D721Med (cell line): ENCODE measurements at regions not wholly inside any gene's neighbourhood (a gene's known extent, or its start where the extent isn't known, plus 50 kb on each side); places are given as distances from the start of the nearest gene placed in this dataset.
A peak's percentile ranks its signal among the peaks of the same experiment; 100 is the strongest.

Experiments
- DNase-seq: peaks from one replicate; pipeline ENCODE4 v3.0.0; 2011; ENCODE audit warnings: low spot score; ENCODE audit not compliant: insufficient read length
- FAIRE-seq: peaks from 2 replicates; lab custom pipeline; 2011; peaks lifted over from hg19 to GRCh38; lab: Jason Lieb, UNC
- TF ChIP-seq, protein P1 (sequence below): IDR thresholded peaks from 2 replicates; pipeline ENCODE4 v1.5.1; 2012; ENCODE audit warnings: mild to moderate bottlenecking, control low read depth; ENCODE audit not compliant: insufficient read depth; ENCODE audit errors: missing control alignments

- FAIRE-seq, result no peak
- DNase-seq, result no peak
- TF ChIP-seq, protein P1, sequence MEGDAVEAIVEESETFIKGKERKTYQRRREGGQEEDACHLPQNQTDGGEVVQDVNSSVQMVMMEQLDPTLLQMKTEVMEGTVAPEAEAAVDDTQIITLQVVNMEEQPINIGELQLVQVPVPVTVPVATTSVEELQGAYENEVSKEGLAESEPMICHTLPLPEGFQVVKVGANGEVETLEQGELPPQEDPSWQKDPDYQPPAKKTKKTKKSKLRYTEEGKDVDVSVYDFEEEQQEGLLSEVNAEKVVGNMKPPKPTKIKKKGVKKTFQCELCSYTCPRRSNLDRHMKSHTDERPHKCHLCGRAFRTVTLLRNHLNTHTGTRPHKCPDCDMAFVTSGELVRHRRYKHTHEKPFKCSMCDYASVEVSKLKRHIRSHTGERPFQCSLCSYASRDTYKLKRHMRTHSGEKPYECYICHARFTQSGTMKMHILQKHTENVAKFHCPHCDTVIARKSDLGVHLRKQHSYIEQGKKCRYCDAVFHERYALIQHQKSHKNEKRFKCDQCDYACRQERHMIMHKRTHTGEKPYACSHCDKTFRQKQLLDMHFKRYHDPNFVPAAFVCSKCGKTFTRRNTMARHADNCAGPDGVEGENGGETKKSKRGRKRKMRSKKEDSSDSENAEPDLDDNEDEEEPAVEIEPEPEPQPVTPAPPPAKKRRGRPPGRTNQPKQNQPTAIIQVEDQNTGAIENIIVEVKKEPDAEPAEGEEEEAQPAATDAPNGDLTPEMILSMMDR, result no peak
Observed at GRCh38 chr3:36282766-36283165, 97.5 kb upstream of the STAC start.

DNA sequence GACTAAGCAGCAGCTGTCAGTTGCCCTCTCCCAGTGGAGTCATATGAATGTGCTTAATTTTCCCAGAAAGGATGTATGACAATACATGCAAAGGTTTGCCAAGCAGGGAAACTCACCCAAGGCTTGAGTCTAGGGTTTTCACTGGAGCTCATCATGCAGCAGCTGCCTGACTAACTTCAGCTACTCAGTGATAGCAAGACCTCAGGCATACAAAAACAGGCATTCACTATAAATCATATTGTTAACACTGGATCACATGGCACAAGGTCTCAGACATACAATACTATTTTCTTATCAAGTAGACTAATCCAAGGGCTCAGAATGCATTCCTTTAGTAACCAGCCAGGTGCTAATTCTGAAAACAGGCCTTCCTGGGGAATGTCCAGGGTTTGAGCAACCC, 85.0 kb upstream of the STAC start:
- TF ChIP-seq, protein P1, result no peak
- FAIRE-seq, result no peak
- DNase-seq, result no peak

DNA sequence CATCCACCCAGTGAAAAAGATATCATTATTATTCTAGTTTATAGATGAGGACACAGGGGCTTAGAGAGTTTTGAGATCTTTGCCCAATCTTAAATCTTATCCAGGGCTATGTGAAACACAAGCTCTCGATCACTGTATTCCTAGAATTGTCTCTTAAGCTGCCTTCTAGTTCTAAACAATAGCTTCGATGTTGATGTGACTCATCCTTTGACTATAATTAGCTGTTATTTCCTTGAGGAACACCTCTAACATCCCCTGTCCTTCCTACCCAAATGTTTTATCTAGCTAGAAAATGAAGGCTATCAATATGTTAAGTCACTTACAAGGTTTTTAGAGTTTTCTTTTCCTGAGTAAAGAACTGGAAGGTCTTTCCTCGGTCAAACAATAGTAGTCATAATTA, 83.1 kb upstream of the STAC start:
- FAIRE-seq (peak; percentile 67), DNase-seq (no peak)
- TF ChIP-seq, protein P1, result no peak

DNA sequence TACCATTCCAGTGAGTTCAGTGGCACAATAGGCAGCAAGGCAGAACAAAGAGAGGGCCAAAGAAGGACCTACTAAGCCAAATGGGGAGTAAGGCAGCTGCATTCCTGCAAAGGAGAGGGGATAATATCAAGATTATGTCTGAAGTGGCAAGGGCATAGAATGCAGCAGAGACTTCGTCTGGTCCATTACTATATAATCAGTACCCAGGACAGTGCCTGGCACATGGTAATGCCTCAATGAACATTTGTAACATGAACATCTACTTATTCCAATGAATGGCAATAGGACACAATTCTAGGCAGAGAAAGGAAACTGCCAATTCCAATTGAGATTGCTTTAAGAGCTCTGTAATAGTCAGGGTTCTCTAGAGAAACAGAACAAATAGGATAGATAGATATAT, 82.1 kb upstream of the STAC start:
- FAIRE-seq (no peak), DNase-seq (no peak)
- TF ChIP-seq, protein P1, result no peak

GRCh38 chr3:36302158-36302509, 78.2 kb upstream of the STAC start:
- DNase-seq (no peak), FAIRE-seq (no peak)
- TF ChIP-seq, protein P1, result no peak

DNA sequence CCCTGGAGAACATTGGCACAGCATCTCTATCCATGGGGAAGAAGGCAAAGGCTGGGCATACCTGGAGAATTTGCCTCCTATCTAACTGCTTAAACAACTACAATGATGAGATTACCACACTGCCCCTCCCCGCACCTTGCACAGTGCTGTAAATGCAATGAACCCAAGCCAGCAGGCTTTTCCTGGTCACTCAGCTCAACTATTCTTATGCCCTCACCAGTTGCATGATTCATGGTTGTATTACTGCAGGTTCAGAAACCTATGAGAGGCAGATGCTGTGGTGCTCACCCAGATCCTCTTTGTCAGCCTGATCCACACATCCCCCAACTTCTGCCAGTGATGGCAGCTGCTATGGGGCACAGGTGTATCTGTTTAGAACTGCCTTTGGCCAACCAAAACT, 77.7 kb upstream of the STAC start:
- TF ChIP-seq, protein P1, result no peak
- FAIRE-seq (no peak), DNase-seq (no peak)

DNA sequence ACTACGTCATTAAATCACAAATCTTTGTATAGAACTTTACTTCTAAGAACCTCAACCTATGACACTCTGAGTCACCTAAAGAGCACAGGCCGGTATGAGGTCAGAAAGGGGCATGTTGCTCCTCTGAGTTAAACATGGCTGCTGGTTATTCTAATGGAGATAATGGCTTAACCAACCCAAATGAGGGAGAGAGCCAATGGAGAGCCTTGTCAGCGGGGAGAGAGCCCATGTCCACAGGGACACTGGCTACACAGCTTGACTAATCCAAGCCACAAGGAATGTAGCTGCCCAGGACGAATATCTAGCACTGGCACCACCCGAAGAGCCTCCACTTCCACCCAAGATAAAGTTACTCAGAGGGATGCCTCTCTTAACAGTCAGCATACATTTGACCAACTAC, 77.0 kb upstream of the STAC start:
- FAIRE-seq (no peak), DNase-seq (no peak)
- TF ChIP-seq, protein P1, result no peak
